Liver (tissue), 3 donors: ENCODE measurements at regions not wholly inside any gene's neighbourhood (a gene's known extent, or its start where the extent isn't known, plus 50 kb on each side); places are given as distances from the start of the nearest gene placed in this dataset.

Experiments
- FOXA2 ChIP-seq: IDR thresholded peaks from 2 replicates; pipeline ENCODE4 v1.6.1; 2016; ENCODE audit warnings: antibody characterized with exemption
- MAX ChIP-seq: IDR thresholded peaks from 2 replicates; pipeline ENCODE4 v1.6.1; 2016; ENCODE audit warnings: antibody characterized with exemption
- NR2F2 ChIP-seq: IDR thresholded peaks from 2 replicates; pipeline ENCODE4 v1.6.1; 2016; ENCODE audit warnings: antibody characterized with exemption
- RAD21 ChIP-seq, 2 donors: IDR thresholded peaks; 2 replicates each; pipeline ENCODE4 v1.6.1; 2016; ENCODE audit warnings: antibody characterized with exemption in 2 of 2, mild to moderate bottlenecking in 2 of 2
- REST ChIP-seq: IDR thresholded peaks from 2 replicates; pipeline ENCODE4 v1.6.1; 2016; ENCODE audit warnings: antibody characterized with exemption, mild to moderate bottlenecking
- TAF1 ChIP-seq: conservative IDR thresholded peaks from 2 replicates; pipeline ENCODE4 v1.6.1; 2016; ENCODE audit warnings: antibody characterized with exemption, mild to moderate bottlenecking
- TF ChIP-seq, protein P1 (sequence below): fragments of 150-350 bp; IDR thresholded peaks from 2 replicates; pipeline ENCODE4 v1.5.1; 2017; ENCODE audit warnings: improper control_type of control experiment, low read depth, low read length; ENCODE audit not compliant: missing input control
- TF ChIP-seq, protein P2 (sequence below): IDR thresholded peaks from 2 replicates; pipeline ENCODE4 v1.6.1; 2016; ENCODE audit warnings: antibody characterized with exemption
- donor health status: healthy.
- donor health status: healthy.

- TF ChIP-seq, protein P1, sequence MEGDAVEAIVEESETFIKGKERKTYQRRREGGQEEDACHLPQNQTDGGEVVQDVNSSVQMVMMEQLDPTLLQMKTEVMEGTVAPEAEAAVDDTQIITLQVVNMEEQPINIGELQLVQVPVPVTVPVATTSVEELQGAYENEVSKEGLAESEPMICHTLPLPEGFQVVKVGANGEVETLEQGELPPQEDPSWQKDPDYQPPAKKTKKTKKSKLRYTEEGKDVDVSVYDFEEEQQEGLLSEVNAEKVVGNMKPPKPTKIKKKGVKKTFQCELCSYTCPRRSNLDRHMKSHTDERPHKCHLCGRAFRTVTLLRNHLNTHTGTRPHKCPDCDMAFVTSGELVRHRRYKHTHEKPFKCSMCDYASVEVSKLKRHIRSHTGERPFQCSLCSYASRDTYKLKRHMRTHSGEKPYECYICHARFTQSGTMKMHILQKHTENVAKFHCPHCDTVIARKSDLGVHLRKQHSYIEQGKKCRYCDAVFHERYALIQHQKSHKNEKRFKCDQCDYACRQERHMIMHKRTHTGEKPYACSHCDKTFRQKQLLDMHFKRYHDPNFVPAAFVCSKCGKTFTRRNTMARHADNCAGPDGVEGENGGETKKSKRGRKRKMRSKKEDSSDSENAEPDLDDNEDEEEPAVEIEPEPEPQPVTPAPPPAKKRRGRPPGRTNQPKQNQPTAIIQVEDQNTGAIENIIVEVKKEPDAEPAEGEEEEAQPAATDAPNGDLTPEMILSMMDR: no peak
- TF ChIP-seq MAX: no peak
- TF ChIP-seq TAF1: no peak
- TF ChIP-seq NR2F2: no peak
- TF ChIP-seq REST: no peak
- TF ChIP-seq RAD21 (IDR thresholded peaks at IDR 0.05): no peak
- TF ChIP-seq, protein P2, sequence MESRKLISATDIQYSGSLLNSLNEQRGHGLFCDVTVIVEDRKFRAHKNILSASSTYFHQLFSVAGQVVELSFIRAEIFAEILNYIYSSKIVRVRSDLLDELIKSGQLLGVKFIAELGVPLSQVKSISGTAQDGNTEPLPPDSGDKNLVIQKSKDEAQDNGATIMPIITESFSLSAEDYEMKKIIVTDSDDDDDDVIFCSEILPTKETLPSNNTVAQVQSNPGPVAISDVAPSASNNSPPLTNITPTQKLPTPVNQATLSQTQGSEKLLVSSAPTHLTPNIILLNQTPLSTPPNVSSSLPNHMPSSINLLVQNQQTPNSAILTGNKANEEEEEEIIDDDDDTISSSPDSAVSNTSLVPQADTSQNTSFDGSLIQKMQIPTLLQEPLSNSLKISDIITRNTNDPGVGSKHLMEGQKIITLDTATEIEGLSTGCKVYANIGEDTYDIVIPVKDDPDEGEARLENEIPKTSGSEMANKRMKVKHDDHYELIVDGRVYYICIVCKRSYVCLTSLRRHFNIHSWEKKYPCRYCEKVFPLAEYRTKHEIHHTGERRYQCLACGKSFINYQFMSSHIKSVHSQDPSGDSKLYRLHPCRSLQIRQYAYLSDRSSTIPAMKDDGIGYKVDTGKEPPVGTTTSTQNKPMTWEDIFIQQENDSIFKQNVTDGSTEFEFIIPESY: no peak
- TF ChIP-seq FOXA2: no peak
Observed at GRCh38 chrX:114127411-114128025, 456.4 kb upstream of the HTR2C start.
